ENCODE measurements at regions not wholly inside any gene's neighbourhood (a gene's known extent, or its start where the extent isn't known, plus 50 kb on each side); places are given as distances from the start of the nearest gene placed in this dataset.
"Not testable (repeated sequence)": the region's sequence is repeated elsewhere in the genome, so short reads cannot be mapped to it uniquely, and the experiment has no call there.

- DNase-seq (ENCODE audit: low read depth in 4 of 4, low spot score in 3 of 4) = no peak
Measured at GRCh38 chr2:238712011-238712410, 135.9 kb upstream of the TWIST2 start.

GRCh38 chr2:238713198-238713826, 134.6 kb upstream of the TWIST2 start:
- DNase-seq (ENCODE audit: low read depth in 4 of 4, low spot score in 3 of 4) = no peak

- no peak for DNase-seq (ENCODE audit: low read depth in 4 of 4, low spot score in 3 of 4)
Measured at GRCh38 chr2:238714038-238714528, 133.8 kb upstream of the TWIST2 start.

- DNase-seq (ENCODE audit: low read depth in 4 of 4, low spot score in 3 of 4) = no peak
Measured at GRCh38 chr2:238716171-238716570, 131.7 kb upstream of the TWIST2 start.

GRCh38 chr2:238716585-238716984, 131.3 kb upstream of the TWIST2 start:
- no peak for DNase-seq (ENCODE audit: low read depth in 4 of 4, low spot score in 3 of 4)

GRCh38 chr2:238717084-238717483, 130.8 kb upstream of the TWIST2 start:
- DNase-seq (ENCODE audit: low read depth in 4 of 4, low spot score in 3 of 4) = no peak

GRCh38 chr2:238719641-238720040, 128.2 kb upstream of the TWIST2 start:
- DNase-seq (ENCODE audit: low read depth in 4 of 4, low spot score in 3 of 4) = no peak

- no peak for DNase-seq (ENCODE audit: low read depth in 4 of 4, low spot score in 3 of 4)
Measured at GRCh38 chr2:238720232-238720672, 127.6 kb upstream of the TWIST2 start.

GRCh38 chr2:238722181-238722580, 125.7 kb upstream of the TWIST2 start:
- no peak for DNase-seq (ENCODE audit: low read depth in 4 of 4, low spot score in 3 of 4)

- DNase-seq (ENCODE audit: low read depth in 4 of 4, low spot score in 3 of 4) = no peak
Measured at GRCh38 chr2:238722883-238723282, 125.0 kb upstream of the TWIST2 start.

GRCh38 chr2:238723740-238724320, 124.1 kb upstream of the TWIST2 start:
- not testable (repeated sequence) for DNase-seq (ENCODE audit: low read depth in 4 of 4, low spot score in 3 of 4)

GRCh38 chr2:238724728-238725127, 123.2 kb upstream of the TWIST2 start:
- no peak for DNase-seq (ENCODE audit: low read depth in 4 of 4, low spot score in 3 of 4)

- no peak for DNase-seq (ENCODE audit: low read depth in 4 of 4, low spot score in 3 of 4)
Measured at GRCh38 chr2:238725298-238725697, 122.6 kb upstream of the TWIST2 start.

GRCh38 chr2:238726670-238727584, 121.0 kb upstream of the TWIST2 start:
- DNase-seq (ENCODE audit: low read depth in 4 of 4, low spot score in 3 of 4) = no peak

- no peak for DNase-seq (ENCODE audit: low read depth in 4 of 4, low spot score in 3 of 4)
Measured at GRCh38 chr2:238727585-238728329, 120.1 kb upstream of the TWIST2 start.

GRCh38 chr2:238728330-238729260, 119.3 kb upstream of the TWIST2 start:
- no peak for DNase-seq (ENCODE audit: low read depth in 4 of 4, low spot score in 3 of 4)

- DNase-seq (ENCODE audit: low read depth in 4 of 4, low spot score in 3 of 4) = no peak
Measured at GRCh38 chr2:238729261-238729935, 118.5 kb upstream of the TWIST2 start.

- DNase-seq (ENCODE audit: low read depth in 4 of 4, low spot score in 3 of 4) = no peak
Measured at GRCh38 chr2:238730001-238730669, 117.8 kb upstream of the TWIST2 start.
